ENCODE measurements at regions not wholly inside any gene's neighbourhood (a gene's known extent, or its start where the extent isn't known, plus 50 kb on each side); places are given as distances from the start of the nearest gene placed in this dataset.
A peak's percentile ranks its signal among the peaks of the same experiment; 100 is the strongest.
"Not testable (repeated sequence)": the region's sequence is repeated elsewhere in the genome, so short reads cannot be mapped to it uniquely, and the experiment has no call there.

DNA sequence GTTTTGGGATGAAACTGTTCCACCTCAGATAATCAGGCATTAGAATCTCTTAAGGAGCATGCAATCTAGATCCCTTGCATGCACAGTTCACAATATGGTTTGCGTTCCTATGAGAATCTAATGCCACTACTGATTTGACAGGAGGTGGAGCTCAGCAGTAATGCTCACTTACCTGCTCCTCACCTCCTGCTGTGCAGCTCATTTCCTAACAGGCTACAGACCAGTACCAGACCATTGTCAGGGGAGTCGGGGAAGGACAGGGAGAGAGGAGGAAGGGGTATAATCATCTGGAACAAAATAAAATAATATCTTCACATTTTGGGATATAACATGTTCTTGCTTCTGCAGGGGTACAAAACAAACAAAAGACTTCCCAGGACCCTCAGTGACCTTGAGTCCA is 532.0 kb upstream of the FSHR start:
- DNase-seq (ENCODE audit: low read depth), result no peak

DNA sequence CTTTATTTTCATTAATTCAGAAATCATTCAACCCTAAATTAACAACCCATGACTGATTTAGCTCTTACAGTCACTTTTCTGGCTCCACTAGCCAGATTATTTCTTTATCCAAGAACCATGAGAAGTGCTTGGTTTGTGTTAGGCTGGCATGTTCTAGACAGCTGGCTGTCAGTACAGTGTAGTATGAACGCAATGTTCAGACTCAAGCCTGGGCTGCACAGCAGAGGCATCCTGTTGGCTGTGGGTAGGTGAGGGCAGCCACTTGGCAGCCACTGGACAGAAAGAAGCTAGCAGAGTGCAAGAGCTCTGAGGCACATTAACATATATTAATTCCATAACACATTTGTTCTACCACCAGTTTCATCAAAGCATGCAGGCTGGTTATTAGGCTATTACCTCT is 522.9 kb upstream of the FSHR start:
- no peak for DNase-seq (ENCODE audit: low read depth)

DNA sequence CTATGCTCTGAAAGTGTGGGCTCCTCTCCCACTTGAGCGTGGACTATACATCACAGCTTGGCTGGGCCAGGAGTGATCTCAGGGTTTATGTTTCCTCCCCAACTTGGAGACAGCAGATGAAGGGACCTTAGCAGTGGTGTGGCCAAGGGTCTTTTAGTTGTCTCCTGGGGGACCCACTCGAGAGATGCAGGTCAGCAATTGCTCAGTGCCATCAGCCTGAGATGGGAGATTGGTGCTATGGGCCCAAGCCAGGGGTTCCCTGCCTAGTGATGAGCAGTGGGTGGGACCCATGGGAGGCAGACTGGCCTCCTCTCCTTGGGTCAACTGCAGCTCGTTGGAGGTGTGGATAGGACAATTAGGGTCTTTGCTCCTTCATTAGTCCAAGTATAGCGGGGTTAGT is 510.5 kb upstream of the FSHR start:
- no peak for DNase-seq (ENCODE audit: low read depth)

DNA sequence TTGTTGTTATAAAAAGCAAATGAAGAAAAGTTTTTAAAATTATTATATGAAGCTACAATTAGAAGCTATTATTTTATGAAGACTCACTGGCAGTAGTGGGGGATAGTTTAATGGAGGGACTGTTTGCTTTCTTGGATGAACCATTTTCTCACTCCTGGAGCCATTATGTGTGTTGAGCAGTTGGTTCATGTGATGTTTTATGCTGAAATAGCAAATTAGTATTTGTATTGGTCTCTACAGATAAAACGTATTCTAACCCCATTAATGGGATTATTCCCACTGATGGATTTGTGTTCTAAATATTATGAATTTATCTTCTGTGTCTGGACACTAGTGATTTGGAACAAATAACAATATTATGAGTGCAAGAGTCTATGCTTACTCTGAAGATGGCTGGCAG is 507.5 kb upstream of the FSHR start:
- DNase-seq (ENCODE audit: low read depth), result no peak

DNA sequence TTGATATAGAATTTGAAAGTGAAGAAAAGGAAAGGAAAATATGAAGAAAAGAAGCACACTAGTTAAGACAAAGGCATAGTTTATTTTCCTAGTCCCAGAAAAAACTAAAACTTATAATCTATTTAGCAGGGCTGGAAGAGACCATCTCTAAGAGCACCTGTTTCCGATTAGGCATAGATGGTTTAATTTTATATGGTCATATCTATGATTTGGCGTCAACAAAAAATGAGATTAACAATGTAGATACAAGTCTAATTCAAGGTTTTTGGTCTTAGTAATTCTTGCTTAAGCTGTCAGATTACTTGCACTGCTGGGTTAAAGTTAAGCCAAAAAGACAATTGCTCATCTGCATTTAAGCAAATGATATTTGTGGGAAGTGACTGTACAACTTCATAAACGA is 502.5 kb upstream of the FSHR start:
- no peak for DNase-seq (ENCODE audit: low read depth)

DNA sequence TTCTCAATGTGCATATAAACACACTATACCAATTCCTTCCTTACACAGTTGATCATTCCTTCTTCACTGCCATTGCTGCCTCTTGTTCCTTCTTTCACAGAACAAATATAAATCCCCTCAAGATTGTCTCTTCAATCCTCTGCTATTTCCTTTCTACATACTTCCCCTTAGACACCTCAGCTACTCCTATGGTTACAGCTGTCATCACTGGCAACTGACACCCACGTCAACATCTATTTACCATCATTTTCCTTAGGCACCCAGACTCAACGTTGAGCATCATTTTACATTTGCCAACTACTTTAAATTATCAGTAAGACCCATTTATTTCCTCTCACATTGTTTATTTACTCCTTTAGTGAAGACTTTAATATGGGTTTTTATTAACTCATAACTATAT is 488.8 kb upstream of the FSHR start:
- no peak for DNase-seq (ENCODE audit: low read depth)

DNA sequence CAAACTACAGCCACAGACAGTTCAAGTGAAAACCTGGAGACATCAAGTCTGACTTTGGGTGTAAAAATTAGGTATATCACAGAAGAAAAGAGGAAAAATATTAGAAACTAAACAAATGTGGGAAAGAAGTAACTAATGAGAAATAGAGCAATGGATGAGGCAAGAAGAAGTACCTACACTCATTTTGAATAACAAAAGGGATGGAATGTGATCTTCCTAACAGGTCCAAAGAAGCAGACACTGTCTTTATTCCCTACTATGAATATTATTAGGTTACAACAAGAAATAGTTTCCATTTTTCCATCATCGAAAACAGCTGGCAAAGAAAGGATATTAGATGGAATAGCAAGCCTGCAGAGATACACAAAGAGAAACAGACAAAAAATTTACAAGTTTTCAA is 486.3 kb upstream of the FSHR start:
- no peak for DNase-seq (ENCODE audit: low read depth)

DNA sequence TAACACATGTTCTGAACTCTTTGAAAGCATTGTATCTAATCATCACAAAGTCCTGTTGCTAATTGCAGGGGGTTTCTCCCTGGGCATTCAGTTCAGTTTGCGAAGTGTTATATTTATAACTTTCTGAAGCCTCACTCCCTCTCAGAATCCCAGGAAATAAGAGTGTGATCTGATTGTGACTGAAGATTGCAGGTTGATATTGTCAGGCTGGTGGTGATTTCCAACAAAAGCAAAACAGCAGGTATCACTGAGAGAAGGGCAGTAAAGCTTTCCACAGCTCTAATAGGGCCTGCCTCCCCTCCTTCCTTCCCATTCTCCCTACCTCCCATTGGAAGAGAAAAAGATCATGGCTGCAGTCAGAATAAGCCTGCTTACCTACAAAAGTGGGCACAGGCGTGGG is 466.7 kb upstream of the FSHR start:
- no peak for DNase-seq (ENCODE audit: low read depth)

DNA sequence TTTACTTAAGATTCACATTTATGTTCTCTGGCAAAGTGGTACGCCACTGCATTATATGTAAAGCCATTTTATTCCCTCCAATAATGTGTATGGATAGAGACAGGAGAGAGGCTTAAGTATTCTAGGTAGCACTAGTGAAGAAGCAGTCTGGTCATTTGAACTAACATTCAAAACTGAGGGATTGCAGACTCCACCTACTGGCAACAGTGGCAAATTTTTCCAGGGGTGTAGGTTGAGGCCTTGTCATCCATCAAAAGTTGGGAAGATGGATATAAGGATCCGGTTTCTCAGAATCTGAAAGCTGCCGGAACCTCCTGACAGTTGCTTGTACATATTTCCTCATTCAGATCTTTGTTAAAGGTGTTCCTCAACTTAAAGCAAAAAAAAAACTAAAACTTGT is 465.5 kb upstream of the FSHR start:
- DNase-seq (ENCODE audit: low read depth), result no peak

DNA sequence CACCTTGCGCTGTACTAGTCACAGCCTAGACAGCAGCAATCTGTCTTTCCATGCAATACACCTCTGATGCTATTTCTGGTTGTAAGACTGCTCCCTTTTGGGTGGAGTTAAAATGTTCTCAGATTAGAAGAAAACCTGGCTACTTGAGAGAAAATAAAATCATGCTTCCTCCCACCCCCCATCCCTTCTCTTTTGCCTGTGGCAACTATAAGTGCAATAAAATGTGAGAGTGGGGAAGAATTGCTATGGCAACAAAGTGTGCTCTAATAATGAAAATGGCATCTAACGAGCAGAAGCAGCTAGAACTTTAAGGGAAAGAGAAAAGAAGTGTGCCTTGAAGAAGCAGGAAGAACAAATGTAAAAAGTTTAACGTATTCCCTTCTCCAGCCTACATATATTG is 464.2 kb upstream of the FSHR start:
- no peak for DNase-seq (ENCODE audit: low read depth)

DNA sequence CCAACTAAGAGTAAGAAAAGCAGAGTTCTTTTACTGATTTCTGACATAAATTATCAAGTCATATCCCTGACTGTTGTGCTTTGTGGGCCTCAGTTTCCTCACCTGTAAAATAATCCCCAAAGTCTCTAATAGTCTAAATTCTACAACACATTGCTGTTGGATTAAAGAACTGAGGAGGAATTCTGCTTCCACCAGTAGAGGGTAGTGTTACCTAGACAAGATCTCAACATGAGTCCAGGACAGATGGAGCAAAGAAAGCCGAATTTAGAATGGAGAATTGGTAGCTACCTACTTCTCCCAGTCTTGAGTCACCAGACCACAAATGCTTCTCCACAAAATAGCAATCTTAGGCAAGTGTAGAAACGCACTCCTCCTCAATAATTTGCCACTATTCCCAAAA is 462.5 kb upstream of the FSHR start:
- DNase-seq (ENCODE audit: low read depth), result no peak

DNA sequence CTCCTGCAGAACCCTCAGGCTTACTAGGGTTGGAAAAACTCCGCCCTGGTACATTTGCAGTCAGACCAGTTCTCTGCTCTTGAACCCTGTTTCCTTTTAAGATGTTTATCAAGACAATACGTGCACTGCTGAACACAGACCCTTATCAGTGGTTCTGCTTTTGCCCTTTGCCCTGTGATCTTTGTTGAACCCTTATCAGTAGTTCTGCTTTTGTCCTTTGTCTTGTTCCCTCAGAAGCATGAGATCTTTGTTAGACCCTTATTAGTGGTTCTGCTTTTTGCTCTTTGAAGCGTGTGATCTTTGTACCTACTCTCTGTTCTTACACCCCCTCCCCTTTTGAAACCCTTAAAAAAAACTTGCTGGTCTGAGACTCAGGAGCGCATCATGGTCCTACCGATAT is 457.5 kb upstream of the FSHR start:
- not testable (repeated sequence) for DNase-seq (ENCODE audit: low read depth)

DNA sequence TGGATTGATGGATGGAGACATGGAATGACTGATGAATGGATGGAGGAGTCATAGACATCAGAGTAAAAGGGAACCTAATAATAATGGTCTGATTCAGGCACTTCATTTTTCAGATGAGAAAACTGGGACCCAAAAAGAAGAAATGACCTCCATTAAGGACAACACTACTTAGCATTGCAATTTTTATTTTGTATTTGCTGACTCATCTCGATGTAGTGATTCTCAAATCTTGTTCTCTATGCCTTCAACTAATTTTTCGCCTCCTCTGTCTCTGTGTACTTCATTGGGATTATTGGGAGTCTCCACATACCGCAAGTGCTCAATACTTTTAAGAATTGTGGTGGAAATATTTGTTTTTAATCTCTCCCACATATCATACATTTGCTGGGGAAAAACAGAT is 446.2 kb upstream of the FSHR start:
- no peak for DNase-seq (ENCODE audit: low read depth)

DNA sequence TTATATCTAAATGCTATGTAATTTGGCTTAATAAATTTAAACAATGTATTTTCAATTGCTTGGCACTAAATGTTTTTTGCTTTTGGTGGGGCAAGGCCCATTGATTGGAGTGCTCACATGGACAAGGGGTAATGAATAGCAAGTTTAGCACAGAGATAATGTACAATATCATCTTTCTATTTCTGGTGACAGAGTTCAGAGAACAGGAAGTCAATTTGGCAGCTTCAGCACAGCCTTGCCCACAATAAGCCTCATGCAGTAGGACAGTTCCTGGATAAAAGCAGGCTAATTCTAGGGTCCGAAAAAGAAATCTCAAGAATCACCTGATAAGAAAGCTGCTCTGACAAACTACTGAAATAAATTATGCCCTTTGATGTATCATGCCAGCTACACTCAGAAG is 443.9 kb upstream of the FSHR start:
- no peak for DNase-seq (ENCODE audit: low read depth)

DNA sequence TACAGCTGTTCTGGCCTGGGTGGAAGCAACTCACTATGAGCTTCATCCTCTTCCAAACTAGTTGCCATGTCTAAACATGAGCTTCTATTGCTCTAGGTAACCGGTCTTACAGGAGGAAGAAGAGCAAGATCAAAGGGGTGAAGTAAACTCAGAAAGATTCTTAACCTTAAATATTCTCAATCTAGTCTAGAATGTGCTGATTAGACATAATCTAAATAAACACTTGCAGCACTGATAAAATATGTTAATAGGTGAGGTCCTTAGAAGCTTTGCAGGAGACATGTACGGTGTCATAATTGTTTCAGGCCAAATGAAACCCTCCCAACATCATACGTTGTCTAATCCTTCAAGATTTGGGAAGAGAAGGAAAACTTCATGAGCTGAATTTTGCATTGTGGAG is 431.6 kb upstream of the FSHR start:
- DNase-seq (ENCODE audit: low read depth), result peak; percentile 1

DNA sequence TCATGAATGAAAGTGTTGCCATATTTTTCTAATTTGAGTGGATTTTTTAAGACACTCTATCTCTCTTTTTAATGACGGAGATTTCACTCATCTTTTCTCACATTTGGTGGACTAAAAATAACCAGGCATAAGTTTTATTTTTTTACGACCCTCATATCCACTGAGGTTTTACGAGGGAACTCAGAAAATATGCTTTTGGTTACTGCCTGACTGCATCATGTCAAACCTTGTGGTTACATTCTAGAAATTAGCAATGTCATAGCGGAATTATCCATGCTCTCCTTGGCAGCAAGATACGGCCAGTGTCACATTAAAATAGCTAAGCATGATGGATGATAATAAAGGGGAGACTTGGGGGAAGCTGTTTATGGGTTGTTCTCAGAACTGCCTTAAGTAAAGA is 428.6 kb upstream of the FSHR start:
- no peak for DNase-seq (ENCODE audit: low read depth)

DNA sequence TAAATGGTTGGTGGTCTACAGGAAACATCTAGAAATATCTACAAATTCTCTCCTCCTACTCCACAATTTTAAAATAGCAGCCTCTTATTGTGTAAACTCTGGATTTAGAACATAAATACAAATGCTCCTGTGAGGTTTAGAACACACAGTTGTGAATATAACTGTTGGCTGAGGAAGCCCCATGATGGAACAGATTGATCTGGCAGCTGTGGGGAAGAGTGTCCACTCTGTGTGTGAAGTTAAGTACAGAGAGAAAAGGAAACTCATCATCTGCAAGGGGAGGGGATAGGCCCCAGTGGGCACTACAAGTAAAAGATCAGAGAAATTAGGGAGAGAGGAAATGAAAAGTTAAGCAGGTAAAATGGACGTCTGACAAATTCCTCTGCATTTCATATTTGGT is 422.7 kb upstream of the FSHR start:
- no peak for DNase-seq (ENCODE audit: low read depth)

DNA sequence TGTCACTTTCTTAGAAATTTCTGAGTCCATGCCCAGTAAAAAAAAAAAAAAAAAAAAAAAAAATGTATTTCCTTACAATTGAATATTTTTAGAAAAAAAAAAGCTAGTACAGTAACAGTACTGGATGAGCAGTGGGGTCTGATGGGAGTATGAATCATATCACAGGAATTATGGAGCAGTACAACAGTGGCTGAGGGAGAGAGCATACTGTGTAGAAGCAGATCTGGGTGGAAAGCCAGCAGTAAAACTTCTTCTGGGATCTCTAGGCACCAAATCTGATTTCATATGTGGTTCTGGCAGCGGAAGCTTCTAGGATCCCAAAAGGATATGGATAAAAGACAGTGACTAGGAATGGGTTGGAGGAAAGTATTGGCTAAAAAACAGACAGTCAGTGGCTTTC is 414.9 kb upstream of the FSHR start:
- no peak for DNase-seq (ENCODE audit: low read depth)

DNA sequence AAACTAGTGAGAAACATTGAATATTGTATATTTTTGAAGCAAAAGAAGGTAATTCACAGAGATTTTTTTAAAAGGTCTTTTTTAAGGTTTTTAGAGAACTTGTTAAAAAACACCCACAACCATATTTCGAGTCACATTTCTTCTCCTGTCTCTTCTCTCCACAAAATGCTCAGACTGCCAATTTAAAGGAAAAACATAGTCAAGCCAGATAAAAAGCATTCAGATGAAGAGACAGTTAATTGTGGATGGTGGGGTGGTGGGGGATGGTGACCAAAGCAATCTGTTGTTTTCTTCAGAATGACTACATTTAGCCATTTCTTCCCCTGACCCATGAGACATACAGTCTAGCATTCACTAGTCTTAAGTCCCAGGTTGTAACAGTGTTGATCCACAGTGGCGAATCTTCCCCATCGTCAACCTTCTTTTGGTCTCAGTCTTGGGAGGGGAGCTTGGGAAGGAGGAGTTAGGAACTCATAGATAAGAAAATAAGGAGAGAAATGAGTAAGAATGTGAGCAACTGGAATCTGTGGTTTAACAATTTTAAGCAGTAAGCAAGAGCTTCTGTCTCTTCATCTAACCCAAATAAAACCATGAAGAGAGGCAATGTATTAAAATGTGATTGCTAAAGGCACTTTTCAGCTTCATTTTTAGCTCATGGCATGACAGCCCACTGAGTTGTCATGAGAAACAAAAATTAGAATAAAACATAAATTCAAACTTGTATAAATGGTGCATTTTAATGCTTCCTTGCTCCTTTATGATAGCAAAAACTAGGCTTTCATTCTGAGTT is 413.7 kb upstream of the FSHR start:
- DNase-seq (ENCODE audit: low read depth), result no peak

DNA sequence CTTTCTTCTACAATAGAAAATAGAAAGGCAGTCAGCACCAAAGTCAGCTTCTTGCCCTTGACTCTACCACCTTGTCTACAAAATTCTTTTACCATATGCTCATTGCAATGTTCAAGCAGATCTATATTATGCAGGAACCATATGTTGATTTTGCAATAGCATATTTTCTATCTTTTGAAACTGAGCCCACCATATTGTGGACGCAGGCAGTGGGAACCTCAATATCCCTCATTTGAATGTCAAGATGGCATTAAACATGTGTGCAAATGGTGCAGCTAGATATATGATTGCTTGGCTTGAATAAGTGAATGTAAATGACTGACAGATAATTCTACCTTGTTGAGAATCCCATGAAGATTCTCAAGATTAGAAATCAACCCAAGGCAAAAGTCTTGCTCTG is 412.7 kb upstream of the FSHR start:
- no peak for DNase-seq (ENCODE audit: low read depth)

DNA sequence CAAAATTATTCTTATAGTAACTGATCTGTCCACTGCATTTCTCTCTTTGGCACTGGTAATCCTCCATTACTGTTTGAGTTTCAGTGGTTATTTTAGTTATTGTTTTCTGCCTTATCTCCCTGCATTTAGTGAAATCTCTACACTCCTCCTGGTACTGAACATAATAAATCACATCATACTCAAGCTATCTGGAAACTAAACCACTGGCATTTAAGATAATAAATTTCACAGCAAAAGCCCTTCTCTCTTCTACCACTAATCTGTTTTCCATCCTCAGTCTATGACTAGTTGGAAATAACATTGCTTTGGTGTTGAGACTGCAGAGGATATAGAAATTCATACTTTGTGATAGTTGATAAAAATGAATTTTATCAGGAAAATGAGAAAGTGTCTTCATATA is 399.3 kb upstream of the FSHR start:
- DNase-seq (ENCODE audit: low read depth), result no peak

DNA sequence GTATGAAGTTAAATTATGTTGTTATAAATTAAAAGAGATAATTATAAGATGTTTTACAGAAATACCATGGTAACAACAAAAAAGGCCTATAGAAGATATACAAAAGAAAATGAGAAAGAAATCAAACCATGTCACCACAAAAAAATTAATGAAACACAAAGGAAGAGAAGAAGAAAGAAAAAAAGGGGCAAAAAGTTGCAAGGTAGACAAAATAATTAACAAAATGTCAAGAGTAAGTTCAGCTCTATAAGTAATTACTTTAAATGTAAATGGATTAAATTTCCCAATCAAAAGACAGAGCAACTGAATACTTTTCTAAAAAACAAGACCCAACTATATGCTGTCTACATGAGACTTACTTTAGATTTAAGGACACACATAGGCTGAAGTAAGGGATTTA is 378.4 kb upstream of the FSHR start:
- no peak for DNase-seq (ENCODE audit: low read depth)

DNA sequence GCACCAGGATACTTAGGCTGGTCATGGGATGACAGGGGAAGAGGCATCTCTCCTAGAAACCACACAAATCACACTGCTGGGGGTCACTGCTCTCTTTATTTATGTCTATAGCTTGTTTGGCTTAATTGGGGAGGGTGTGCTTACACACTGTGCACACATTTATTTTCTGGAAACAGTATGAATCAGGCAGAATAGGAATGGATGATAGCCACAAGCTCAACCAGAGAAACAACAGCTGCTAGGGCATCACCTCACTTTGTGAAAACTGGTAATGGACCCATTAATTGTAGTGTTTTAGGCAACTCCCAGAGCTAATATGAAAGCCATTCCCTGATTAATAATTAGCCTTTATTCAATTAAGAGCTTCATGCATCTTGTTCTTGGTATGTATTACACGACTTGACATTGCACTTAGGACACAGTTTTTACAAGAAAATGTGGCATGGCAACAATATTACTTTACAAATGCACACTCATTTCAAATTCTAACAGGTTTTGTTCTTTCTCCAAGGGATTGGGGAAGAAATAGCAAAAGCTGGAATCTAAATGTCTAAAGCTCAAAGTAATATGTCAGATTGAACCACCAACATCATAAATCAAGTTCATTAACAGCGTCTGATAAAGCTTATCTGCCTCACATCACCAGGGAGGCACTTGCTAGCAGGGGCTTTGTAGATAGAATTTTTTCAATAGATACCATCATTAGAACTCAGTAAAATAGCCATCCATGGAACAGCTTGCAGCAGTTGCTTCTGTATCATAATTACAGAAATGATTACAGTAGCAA is 361.9 kb upstream of the FSHR start:
- DNase-seq (ENCODE audit: low read depth), result no peak

DNA sequence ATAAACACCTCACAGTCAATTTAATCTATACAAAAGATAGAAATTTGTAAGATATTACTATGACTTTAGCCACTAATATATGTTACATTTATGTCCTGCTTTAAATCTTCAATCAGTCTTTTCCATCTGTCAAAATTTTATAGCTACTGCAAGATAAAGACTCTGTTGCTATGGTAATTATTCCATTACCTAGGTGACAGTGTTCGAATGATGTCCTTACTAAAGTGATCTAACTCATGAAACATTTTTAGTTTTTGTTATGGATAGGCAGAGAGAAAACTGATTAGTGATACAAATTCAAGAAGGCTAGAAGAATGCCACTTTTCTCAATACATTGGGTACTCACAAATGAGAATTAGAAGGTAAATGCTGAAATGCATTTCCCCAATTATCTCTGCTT is 359.9 kb upstream of the FSHR start:
- no peak for DNase-seq (ENCODE audit: low read depth)
